C4-2B (cell line): ENCODE measurements at regions not wholly inside any gene's neighbourhood (a gene's known extent, or its start where the extent isn't known, plus 50 kb on each side); places are given as distances from the start of the nearest gene placed in this dataset.

Source experiments
- H3K27ac ChIP-seq: fragments of 450-650 bp; 2 replicates; pipeline ENCODE4 v1.5.1; 2017
- CTCF ChIP-seq: fragments of 450-650 bp; conservative IDR thresholded peaks from 2 replicates; pipeline ENCODE4 v1.5.1; 2017; ENCODE audit warnings: mild to moderate bottlenecking
- ZFX ChIP-seq: fragments of 450-650 bp; IDR thresholded peaks from 2 replicates; pipeline ENCODE4 v1.6.1; 2017

GRCh38 chr3:56985460-56985859 lies 75.0 kb upstream of the SPATA12 start:
- TF ChIP-seq ZFX (no peak), CTCF (no peak)
- no peak overlapping the region for H3K27ac ChIP-seq

GRCh38 chr3:56983427-56983826 lies 77.0 kb upstream of the SPATA12 start:
- TF ChIP-seq ZFX, result no peak
- no peak overlapping the region for H3K27ac ChIP-seq

GRCh38 chr3:56981445-56982230 lies 78.8 kb upstream of the SPATA12 start:
- no peak overlapping the region for H3K27ac ChIP-seq

GRCh38 chr3:56980798-56981390 lies 79.6 kb upstream of the SPATA12 start:
- H3K27ac ChIP-seq, result no peak overlapping the region
- TF ChIP-seq ZFX (no peak), CTCF (no peak)

More at GRCh38 chr3:56981445-56982230, 78.8 kb upstream of the SPATA12 start:
- no peak for TF ChIP-seq ZFX

GRCh38 chr3:56980243-56980642 lies 80.2 kb upstream of the SPATA12 start:
- H3K27ac ChIP-seq, result no peak overlapping the region
- no peak for TF ChIP-seq CTCF
- TF ChIP-seq ZFX, result no peak

GRCh38 chr3:56979791-56980190 lies 80.7 kb upstream of the SPATA12 start:
- TF ChIP-seq ZFX (no peak), CTCF (no peak)
- no peak overlapping the region for H3K27ac ChIP-seq

- H3K27ac ChIP-seq, result no peak overlapping the region
- TF ChIP-seq CTCF (no peak), ZFX (no peak)
These were observed 82.9 kb upstream of the SPATA12 start for GRCh38 chr3:56977561-56977889.

- no peak for TF ChIP-seq CTCF
- no peak for TF ChIP-seq ZFX
- H3K27ac ChIP-seq, result no peak overlapping the region
These were observed 83.6 kb upstream of the SPATA12 start for GRCh38 chr3:56976651-56977560.
